ENCODE measurements at regions not wholly inside any gene's neighbourhood (a gene's known extent, or its start where the extent isn't known, plus 50 kb on each side); places are given as distances from the start of the nearest gene placed in this dataset.

- Histone ChIP-seq H3K4me3 (no peak overlapping the region), H3K36me3 (no peaks in the 10 kb centered on the region), H3K27ac (no peak overlapping the region), H3K27me3 (no peaks in the 10 kb centered on the region), H3K4me1 (no peaks in the 10 kb centered on the region), H3K9me3 (peaks cover 0 to 18% of the 10 kb centered on the region in 2 donors)
- no peak for DNase-seq (ENCODE audit: low spot score)
- TF ChIP-seq CTCF (IDR thresholded peaks at IDR 0.05): no peak
These were observed 124.5 kb upstream of the CSNK1A1L start for GRCh38 chr13:37229931-37230330.

- no peak for DNase-seq (ENCODE audit: low spot score)
- no peaks in the 10 kb centered on the region for H3K4me1 ChIP-seq
- H3K27me3 ChIP-seq: no peaks in the 10 kb centered on the region
- peaks cover 0 to 12% of the 10 kb centered on the region in 2 donors for H3K9me3 ChIP-seq
- TF ChIP-seq CTCF (IDR thresholded peaks at IDR 0.05): no peak
- no peak overlapping the region for H3K27ac ChIP-seq
- H3K36me3 ChIP-seq: no peaks in the 10 kb centered on the region
- H3K4me3 ChIP-seq: no peak overlapping the region
These were observed 121.5 kb upstream of the CSNK1A1L start for GRCh38 chr13:37226971-37227370.

GRCh38 chr13:37225414-37226070 lies 120.1 kb upstream of the CSNK1A1L start:
- H3K27ac ChIP-seq: peak overlapping the region in 1 of 2 donors; percentile 30

GRCh38 chr13:37216331-37216730 lies 110.9 kb upstream of the CSNK1A1L start:
- Histone ChIP-seq H3K36me3 (no peaks in the 10 kb centered on the region), H3K4me3 (no peak overlapping the region), H3K27me3 (no peaks in the 10 kb centered on the region), H3K27ac (no peak overlapping the region), H3K4me1 (no peaks in the 10 kb centered on the region), H3K9me3 (peaks cover 0 to 4% of the 10 kb centered on the region in 2 donors)
- TF ChIP-seq CTCF (IDR thresholded peaks at IDR 0.05): no peak
- DNase-seq (ENCODE audit: low spot score): no peak

More at GRCh38 chr13:37225414-37226070, 120.1 kb upstream of the CSNK1A1L start:
- Histone ChIP-seq H3K4me1 (no peaks in the 10 kb centered on the region), H3K36me3 (no peaks in the 10 kb centered on the region), H3K4me3 (no peak overlapping the region), H3K9me3 (peaks cover 0 to 12% of the 10 kb centered on the region in 2 donors), H3K27me3 (no peaks in the 10 kb centered on the region)
- TF ChIP-seq CTCF (IDR thresholded peaks at IDR 0.05): no peak
- no peak for DNase-seq (ENCODE audit: low spot score)

- Histone ChIP-seq H3K36me3 (no peaks in the 10 kb centered on the region), H3K27ac (no peak overlapping the region), H3K27me3 (no peaks in the 10 kb centered on the region), H3K4me1 (no peaks in the 10 kb centered on the region), H3K4me3 (no peak overlapping the region), H3K9me3 (peaks cover 0 to 2% of the 10 kb centered on the region in 2 donors)
- no peak for TF ChIP-seq CTCF (IDR thresholded peaks at IDR 0.05)
- no peak for DNase-seq (ENCODE audit: low spot score)
These were observed 107.4 kb upstream of the CSNK1A1L start for GRCh38 chr13:37212826-37213225.

GRCh38 chr13:37211487-37211886 lies 106.0 kb upstream of the CSNK1A1L start:
- Histone ChIP-seq H3K4me1 (no peaks in the 10 kb centered on the region), H3K27me3 (no peaks in the 10 kb centered on the region), H3K27ac (no peak overlapping the region), H3K4me3 (no peak overlapping the region), H3K9me3 (no peaks in the 10 kb centered on the region), H3K36me3 (no peaks in the 10 kb centered on the region)
- TF ChIP-seq CTCF (IDR thresholded peaks at IDR 0.05): no peak
- no peak for DNase-seq (ENCODE audit: low spot score)

Data from right atrium auricular region (tissue), 2 donors.